Lower leg skin (tissue), 4 donors: ENCODE measurements at regions not wholly inside any gene's neighbourhood (a gene's known extent, or its start where the extent isn't known, plus 50 kb on each side); places are given as distances from the start of the nearest gene placed in this dataset.
A peak's percentile ranks its signal among the peaks of the same experiment; 100 is the strongest.
"Not testable (repeated sequence)": the region's sequence is repeated elsewhere in the genome, so short reads cannot be mapped to it uniquely, and the experiment has no call there.

Source experiments
- DNase-seq, 2 donors: peaks; one replicate each; pipeline ENCODE4 v3.0.0-alpha.2; 2019; ENCODE audit warnings: low spot score in 2 of 2
- H3K4me3 ChIP-seq: fragments of 200-600 bp; sonication (generic); 2 replicates; pipeline ENCODE4 v1.5.1; 2017; ENCODE audit warnings: mild to moderate bottlenecking, low read depth; ENCODE audit not compliant: poor library complexity, severe bottlenecking
- POLR2A ChIP-seq, 2 donors: fragments of 450-650 bp; IDR thresholded peaks; one replicate each; pipeline ENCODE4 v1.6.1; 2016 to 2017; ENCODE audit warnings: antibody characterized with exemption in 2 of 2, mild to moderate bottlenecking in 1 of 2, moderate library complexity in 1 of 2
- WGBS, 2 donors: methylation state at CpG; one replicate each; pipeline ENCODE4 v1.1.5; 2018; 5-methylcytosine and 5-hydroxymethylcytosine counted together
- intact Hi-C: fragments of 100-400 bp; cut with DNase I; formaldehyde crosslinking; loops from one replicate; pipeline ENCODE4 v1.15.0; 2023; ENCODE audit warnings: low total_unique reads
- TF ChIP-seq, protein P1 (sequence below), 3 donors: fragments of 450-650 bp; IDR thresholded peaks; one replicate each; pipeline ENCODE4 v1.5.1; 2016; ENCODE audit warnings: antibody characterized with exemption in 3 of 3, mild to moderate bottlenecking in 3 of 3, moderate library complexity in 2 of 3

DNA sequence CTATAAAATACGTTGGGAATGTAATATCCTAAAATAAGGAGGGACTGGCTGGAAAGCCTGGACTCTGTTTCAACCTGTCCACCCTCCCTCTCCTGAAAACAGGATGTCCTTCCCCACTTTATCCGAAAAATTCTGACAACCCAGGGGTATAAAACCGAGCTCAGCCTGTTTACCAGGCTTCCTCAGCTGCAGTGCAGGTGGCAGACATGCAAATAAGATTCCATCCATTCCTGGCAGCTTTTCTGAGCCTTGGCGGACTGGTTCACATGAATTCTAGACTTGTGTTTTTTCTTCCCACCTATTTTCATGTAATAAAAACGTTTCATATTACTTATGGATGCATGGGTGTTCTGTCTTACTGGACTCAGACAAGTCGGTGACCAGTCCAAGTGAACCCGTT lies 479.3 kb downstream of the KCNJ18 start:
- 31 to 38% methylated on average over 7 of the region's 7 CpGs for WGBS, 2 donors
- no peak for DNase-seq
- TF ChIP-seq POLR2A (IDR thresholded peaks at IDR 0.05) = no peak
- TF ChIP-seq, protein P1, sequence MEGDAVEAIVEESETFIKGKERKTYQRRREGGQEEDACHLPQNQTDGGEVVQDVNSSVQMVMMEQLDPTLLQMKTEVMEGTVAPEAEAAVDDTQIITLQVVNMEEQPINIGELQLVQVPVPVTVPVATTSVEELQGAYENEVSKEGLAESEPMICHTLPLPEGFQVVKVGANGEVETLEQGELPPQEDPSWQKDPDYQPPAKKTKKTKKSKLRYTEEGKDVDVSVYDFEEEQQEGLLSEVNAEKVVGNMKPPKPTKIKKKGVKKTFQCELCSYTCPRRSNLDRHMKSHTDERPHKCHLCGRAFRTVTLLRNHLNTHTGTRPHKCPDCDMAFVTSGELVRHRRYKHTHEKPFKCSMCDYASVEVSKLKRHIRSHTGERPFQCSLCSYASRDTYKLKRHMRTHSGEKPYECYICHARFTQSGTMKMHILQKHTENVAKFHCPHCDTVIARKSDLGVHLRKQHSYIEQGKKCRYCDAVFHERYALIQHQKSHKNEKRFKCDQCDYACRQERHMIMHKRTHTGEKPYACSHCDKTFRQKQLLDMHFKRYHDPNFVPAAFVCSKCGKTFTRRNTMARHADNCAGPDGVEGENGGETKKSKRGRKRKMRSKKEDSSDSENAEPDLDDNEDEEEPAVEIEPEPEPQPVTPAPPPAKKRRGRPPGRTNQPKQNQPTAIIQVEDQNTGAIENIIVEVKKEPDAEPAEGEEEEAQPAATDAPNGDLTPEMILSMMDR (IDR thresholded peaks at IDR 0.05) = no peak
- H3K4me3 ChIP-seq = no peak overlapping the region
- intact Hi-C loops = no loop called here

DNA sequence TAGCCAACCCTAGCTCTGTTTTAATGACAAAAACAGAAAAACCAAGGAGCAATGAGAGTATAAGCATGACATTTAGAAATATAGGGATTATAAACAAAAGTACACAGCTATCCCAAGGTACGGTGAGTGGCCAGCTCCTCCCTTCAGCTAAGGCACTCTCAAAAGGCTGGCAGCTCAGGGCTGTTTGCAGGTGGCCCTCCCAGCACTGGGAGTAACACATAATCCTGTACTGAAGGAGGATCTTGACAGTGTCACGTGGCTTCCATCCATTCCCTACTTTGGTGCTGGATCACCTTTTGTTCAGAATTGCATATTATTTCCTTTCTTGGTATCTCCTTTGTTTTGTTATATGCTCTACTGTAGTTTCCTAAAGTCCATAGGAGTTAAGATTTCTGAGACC lies 500.8 kb downstream of the KCNJ18 start:
- TF ChIP-seq, protein P1 (IDR thresholded peaks at IDR 0.05) = no peak
- no peak for TF ChIP-seq POLR2A (IDR thresholded peaks at IDR 0.05)
- H3K4me3 ChIP-seq = no peak overlapping the region
- intact Hi-C loops = no loop called here
- whole genome bisulfite sequencing, 2 donors = 64 to 66% methylated on average over 2 of the region's 2 CpGs
- DNase-seq = no peak

DNA sequence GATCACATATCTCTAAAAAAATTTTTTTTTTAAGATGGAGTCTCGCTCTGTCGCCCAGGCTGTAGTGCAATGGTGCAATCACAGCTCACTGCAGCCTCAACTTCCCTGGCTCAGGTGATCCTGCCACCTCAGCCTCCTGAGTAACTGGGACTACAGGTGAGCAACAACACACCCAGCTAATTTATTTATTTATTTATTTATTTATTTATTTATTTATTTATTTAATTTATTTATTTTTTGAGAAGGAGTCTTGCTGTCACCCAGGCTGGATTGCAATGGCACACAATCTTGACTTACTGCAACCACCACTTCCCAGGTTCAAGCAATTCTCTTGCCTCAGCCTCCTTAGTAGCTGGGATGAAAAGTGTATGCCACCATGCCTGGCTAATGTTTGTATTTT lies 507.9 kb downstream of the KCNJ18 start:
- WGBS, 2 donors = 83 to 89% methylated on average over 2 of the region's 2 CpGs
- H3K4me3 ChIP-seq, intact Hi-C loops, DNase-seq: not testable (repeated sequence)

DNA sequence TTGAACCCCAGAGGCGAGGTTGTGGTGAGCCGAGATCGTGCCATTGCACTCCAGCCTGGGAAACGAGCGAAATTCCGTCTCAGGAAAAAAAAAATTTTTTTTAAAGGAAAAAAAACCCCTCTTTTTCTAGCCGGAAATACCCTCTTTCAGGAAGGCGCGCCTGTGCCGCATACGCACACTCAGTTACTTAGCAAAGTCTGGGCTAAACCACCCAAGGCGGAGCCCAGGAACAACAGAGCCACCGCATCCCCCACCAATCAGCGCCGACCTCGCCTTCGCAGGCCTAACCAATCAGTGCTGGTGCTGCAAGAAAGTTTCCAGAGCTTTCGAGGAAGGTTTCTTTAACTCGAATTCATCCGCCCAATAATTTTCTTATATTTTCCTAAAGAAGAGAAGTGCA lies 510.4 kb downstream of the KCNJ18 start:
- H3K4me3 ChIP-seq = no peak overlapping the region
- intact Hi-C loops = no loop called here
- WGBS, 2 donors = 90 to 92% methylated on average over 20 of the region's 20 CpGs
- peak in 1 of 2 donors; percentile 73 for DNase-seq
- no peak for TF ChIP-seq POLR2A (IDR thresholded peaks at IDR 0.05)
- TF ChIP-seq, protein P1 (IDR thresholded peaks at IDR 0.05) = no peak

DNA sequence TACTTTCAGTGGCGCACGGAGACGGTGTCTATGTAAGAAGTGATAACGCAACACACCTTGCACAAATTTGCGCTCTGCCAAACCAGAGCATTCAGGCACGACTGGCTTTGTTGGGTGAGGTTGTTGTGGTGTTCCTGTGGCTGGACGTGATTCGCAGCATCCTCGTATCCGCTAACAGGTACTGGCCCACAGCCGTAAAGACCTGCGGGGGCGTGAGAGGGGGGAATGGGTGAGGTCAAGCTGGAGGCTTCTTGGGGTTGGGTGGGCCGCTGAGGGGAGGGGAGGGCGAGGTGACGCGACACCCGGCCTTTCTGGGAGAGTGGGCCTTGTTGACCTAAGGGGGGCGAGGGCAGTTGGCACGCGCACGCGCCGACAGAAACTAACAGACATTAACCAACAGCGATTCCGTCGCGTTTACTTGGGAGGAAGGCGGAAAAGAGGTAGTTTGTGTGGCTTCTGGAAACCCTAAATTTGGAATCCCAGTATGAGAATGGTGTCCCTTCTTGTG lies 510.9 kb downstream of the KCNJ18 start:
- TF ChIP-seq POLR2A (IDR thresholded peaks at IDR 0.05) = no peak
- TF ChIP-seq, protein P1 (IDR thresholded peaks at IDR 0.05) = no peak
- H3K4me3 ChIP-seq = no peak overlapping the region
- DNase-seq = peak in 1 of 2 donors; percentile 75
- 91 to 93% methylated on average over 29 of the region's 29 CpGs for WGBS, 2 donors
- intact Hi-C loops = no loop called here

DNA sequence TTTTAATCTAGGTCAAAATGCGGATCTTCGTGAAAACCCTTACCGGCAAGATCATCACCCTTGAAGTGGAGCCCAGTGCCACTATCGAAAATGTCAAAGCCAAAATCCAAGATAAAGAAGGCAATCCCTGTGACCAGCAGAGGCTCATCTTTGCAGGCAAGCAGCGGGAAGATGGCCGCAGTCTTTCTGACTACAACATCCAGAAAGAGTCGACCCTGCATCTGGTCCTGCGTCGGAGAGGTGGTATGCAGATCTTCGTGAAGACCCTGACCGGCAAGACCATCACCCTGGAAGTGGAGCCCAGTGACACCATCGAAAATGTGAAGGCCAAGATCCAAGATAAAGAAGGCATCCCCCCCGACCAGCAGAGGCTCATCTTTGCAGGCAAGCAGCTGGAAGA lies 511.8 kb downstream of the KCNJ18 start:
- 80 to 85% methylated on average over 13 of the region's 13 CpGs for WGBS, 2 donors
- intact Hi-C loops, H3K4me3 ChIP-seq: not testable (repeated sequence)
- peak in 1 of 2 donors; percentile 61 for DNase-seq

DNA sequence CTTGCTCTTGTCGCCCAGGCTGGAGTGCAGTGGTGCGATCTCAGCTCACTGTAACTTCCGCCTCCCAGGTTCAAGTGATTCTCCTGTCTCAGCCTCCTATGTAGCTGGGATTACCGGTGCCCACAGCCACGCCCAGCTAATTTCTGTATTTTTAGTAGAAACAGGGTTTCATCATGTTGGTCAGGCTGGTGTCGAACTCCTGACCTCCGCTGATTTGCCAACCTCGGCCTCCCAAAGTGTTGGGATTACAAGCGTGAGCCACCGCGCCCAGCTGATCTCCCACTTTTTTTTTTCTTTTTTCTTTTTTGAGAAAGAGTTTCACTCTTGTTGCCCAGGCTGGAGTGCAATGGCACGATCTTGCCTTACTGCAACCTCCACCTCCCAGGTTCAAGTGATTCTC lies 517.9 kb downstream of the KCNJ18 start:
- intact Hi-C loops, H3K4me3 ChIP-seq: not testable (repeated sequence)
- 84 to 89% methylated on average over 12 of the region's 12 CpGs for WGBS, 2 donors
- DNase-seq = peak in 1 of 2 donors; percentile 66

DNA sequence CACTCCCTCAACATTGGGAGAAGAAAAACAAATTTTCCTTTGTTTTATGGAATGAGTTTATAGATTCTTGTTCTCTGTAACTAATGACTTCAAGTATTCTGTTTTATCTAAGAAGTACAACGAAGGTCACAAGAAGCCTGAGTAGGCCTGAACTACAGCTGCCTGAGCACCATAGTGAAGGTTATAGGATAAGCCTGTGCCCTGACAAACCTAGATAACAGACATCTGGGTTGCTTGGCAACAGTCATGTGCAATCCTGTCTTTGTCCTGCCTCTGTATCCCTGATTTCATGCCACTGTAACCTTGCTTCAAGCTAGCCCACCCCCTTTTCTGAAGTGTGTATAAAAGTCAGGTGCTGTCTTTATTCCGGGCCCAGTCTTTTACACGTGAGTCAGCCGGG lies 520.8 kb downstream of the KCNJ18 start:
- H3K4me3 ChIP-seq, intact Hi-C loops, DNase-seq: not testable (repeated sequence)
- WGBS, 2 donors = 75 to 83% methylated on average over 4 of the region's 4 CpGs
